Neuronal stem cell (in vitro differentiated cells): ENCODE measurements at regions not wholly inside any gene's neighbourhood (a gene's known extent, or its start where the extent isn't known, plus 50 kb on each side); places are given as distances from the start of the nearest gene placed in this dataset.

ENCODE experiments used
- DNase-seq: peaks from one replicate; pipeline ENCODE4 v3.0.0-alpha.2; 2013; ENCODE audit warnings: low spot score
- H2AFZ ChIP-seq: one replicate; pipeline ENCODE4 v1.6.1; 2013; ENCODE audit warnings: mild to moderate bottlenecking, low read length, inconsistent platforms
- H2AK5ac ChIP-seq: 2 replicates; pipeline ENCODE4 v1.6.1; 2013; ENCODE audit warnings: low read depth, mild to moderate bottlenecking, inconsistent platforms, low read length, moderate library complexity, mixed read lengths
- H2BK120ac ChIP-seq: 2 replicates; pipeline ENCODE4 v1.6.1; 2013; ENCODE audit warnings: low read depth, mild to moderate bottlenecking, inconsistent platforms, low read length, moderate library complexity, mixed read lengths
- H2BK12ac ChIP-seq: one replicate; pipeline ENCODE4 v1.6.1; 2013; ENCODE audit warnings: low read length, inconsistent platforms
- H2BK15ac ChIP-seq: 2 replicates; pipeline ENCODE4 v1.6.1; 2013; ENCODE audit warnings: mild to moderate bottlenecking, low read length, inconsistent platforms, mixed read lengths
- H2BK5ac ChIP-seq: one replicate; pipeline ENCODE4 v1.6.1; 2013; ENCODE audit warnings: inconsistent platforms, mild to moderate bottlenecking, low read length, moderate library complexity
- H3K14ac ChIP-seq: one replicate; pipeline ENCODE4 v1.6.1; 2013; ENCODE audit warnings: low read length, inconsistent platforms
- H3K18ac ChIP-seq: 2 replicates; pipeline ENCODE4 v1.6.1; 2013; ENCODE audit warnings: low read length, inconsistent platforms
- H3K23ac ChIP-seq: 2 replicates; pipeline ENCODE4 v1.6.1; 2013; ENCODE audit warnings: low read depth, mild to moderate bottlenecking, mixed read lengths, low read length, inconsistent platforms; ENCODE audit not compliant: poor library complexity
- H3K27ac ChIP-seq: replicated peaks from 3 replicates; pipeline ENCODE4 v1.5.1; 2013; ENCODE audit warnings: low read length, inconsistent platforms
- H3K27me3 ChIP-seq, 3 experiments: 2 replicates each; pipeline ENCODE4 v1.6.1; 2013; ENCODE audit warnings: low read length in 3 of 3, mild to moderate bottlenecking in 2 of 3, inconsistent platforms in 1 of 3, low read depth in 1 of 3, mixed read lengths in 1 of 3, moderate library complexity in 1 of 3; ENCODE audit not compliant: control insufficient read depth in 3 of 3, insufficient read depth in 3 of 3
- H3K36me3 ChIP-seq, 2 donors: replicated peaks in 1 of 2; 2 replicates each; pipeline ENCODE4 v1.6.1; 2013; ENCODE audit warnings: low read length in 2 of 2; ENCODE audit not compliant: control insufficient read depth in 2 of 2, insufficient read depth in 2 of 2
- H3K4ac ChIP-seq: 2 replicates; pipeline ENCODE4 v1.6.1; 2013; ENCODE audit warnings: inconsistent platforms, mild to moderate bottlenecking, low read length, moderate library complexity
- H3K4me1 ChIP-seq, 2 donors: 1 replicate in 1 of 2; 2 replicates in 1 of 2; pipeline ENCODE4 v1.6.1; 2013; ENCODE audit warnings: low read length in 2 of 2, low read depth in 1 of 2; ENCODE audit not compliant: control insufficient read depth in 2 of 2, insufficient read depth in 1 of 2
- H3K4me2 ChIP-seq: one replicate; pipeline ENCODE4 v1.6.1; 2013; ENCODE audit warnings: mild to moderate bottlenecking, low read length, inconsistent platforms; ENCODE audit not compliant: insufficient read depth, poor library complexity, severe bottlenecking
- H3K4me3 ChIP-seq, 2 donors: 2 replicates each; pipeline ENCODE4 v1.5.1; 2013; ENCODE audit warnings: low read length in 2 of 2, mild to moderate bottlenecking in 2 of 2, inconsistent platforms in 1 of 2, moderate library complexity in 1 of 2
- H3K79me1 ChIP-seq: one replicate; pipeline ENCODE4 v1.6.1; 2013; ENCODE audit warnings: low read depth, mild to moderate bottlenecking, inconsistent platforms, low read length, moderate library complexity
- H3K9ac ChIP-seq: one replicate; pipeline ENCODE4 v1.6.1; 2013; ENCODE audit warnings: mild to moderate bottlenecking, low read depth, low read length, inconsistent platforms; ENCODE audit not compliant: poor library complexity
- H3K9me3 ChIP-seq, 2 donors: replicated peaks in 1 of 2; 2 replicates each; pipeline versions ENCODE3 to v1.6.1; 2013; ENCODE audit warnings: low read length in 2 of 2, mild to moderate bottlenecking in 2 of 2, inconsistent platforms in 1 of 2, low read depth in 1 of 2, mixed read lengths in 1 of 2, moderate library complexity in 1 of 2; ENCODE audit not compliant: control insufficient read depth in 2 of 2, insufficient read depth in 1 of 2
- H4K8ac ChIP-seq: one replicate; pipeline ENCODE4 v1.6.1; 2013; ENCODE audit warnings: low read depth, mild to moderate bottlenecking, inconsistent platforms, low read length, moderate library complexity
- H4K91ac ChIP-seq: one replicate; pipeline ENCODE4 v1.6.1; 2013; ENCODE audit warnings: low read length, low read depth, mild to moderate bottlenecking, inconsistent platforms; ENCODE audit not compliant: poor library complexity
- WGBS, 2 donors: extraction: QIAGEN DNeasy Blood & Tissue Kit; methylation state at CpG; one replicate each; pipeline ENCODE4 v1.1.7; 2013; ENCODE audit warnings: missing lambda C conversion rate in 2 of 2, mixed read lengths in 1 of 2; ENCODE audit not compliant: insufficient read length in 2 of 2, insufficient replicate concordance in 1 of 2; ENCODE audit errors: extremely low coverage in 2 of 2; 5-methylcytosine and 5-hydroxymethylcytosine counted together

DNA sequence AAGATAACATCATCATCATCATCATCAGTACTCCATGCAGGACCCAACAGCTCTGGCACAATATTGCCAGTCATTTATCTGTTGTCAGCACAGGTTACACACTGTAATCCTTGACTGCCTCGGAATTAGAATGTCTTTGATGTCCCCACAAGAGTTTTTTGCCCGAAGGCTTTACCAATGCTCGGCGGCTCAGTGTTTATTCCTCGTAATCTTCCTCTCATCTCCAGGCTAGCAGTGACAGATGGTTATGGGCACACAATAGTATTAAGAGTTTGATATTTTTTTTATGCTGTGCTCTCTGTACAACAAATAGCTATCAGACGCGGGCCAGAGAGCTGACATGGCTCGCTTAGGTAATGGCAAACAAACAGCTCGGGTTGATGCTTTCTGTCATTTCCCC, 515.2 kb downstream of the ZEB2 start:
- Histone ChIP-seq H2AK5ac (no peak overlapping the region), H4K91ac (no peak overlapping the region), H2BK12ac (no peak overlapping the region), H3K79me1 (no peaks in the 10 kb centered on the region), H3K4ac (no peak overlapping the region), H2AFZ (no peak overlapping the region), H4K8ac (no peak overlapping the region), H3K27ac (no peak overlapping the region), H3K4me2 (no peak overlapping the region), H2BK5ac (no peak overlapping the region), H2BK15ac (no peak overlapping the region), H3K4me1 (peaks cover 2 to 3% of the 10 kb centered on the region in 2 donors), H3K9me3 (no peaks in the 10 kb centered on the region), H3K18ac (no peak overlapping the region), H2BK120ac (no peak overlapping the region), H3K14ac (no peak overlapping the region), H3K4me3 (no peak overlapping the region), H3K9ac (no peak overlapping the region), H3K36me3 (no peaks in the 10 kb centered on the region), H3K27me3 (no peaks in the 10 kb centered on the region), H3K23ac (no peak overlapping the region)
- no peak for DNase-seq
- WGBS, 2 donors = no CpG with 5 or more reads among the region's 9 CpGs

DNA sequence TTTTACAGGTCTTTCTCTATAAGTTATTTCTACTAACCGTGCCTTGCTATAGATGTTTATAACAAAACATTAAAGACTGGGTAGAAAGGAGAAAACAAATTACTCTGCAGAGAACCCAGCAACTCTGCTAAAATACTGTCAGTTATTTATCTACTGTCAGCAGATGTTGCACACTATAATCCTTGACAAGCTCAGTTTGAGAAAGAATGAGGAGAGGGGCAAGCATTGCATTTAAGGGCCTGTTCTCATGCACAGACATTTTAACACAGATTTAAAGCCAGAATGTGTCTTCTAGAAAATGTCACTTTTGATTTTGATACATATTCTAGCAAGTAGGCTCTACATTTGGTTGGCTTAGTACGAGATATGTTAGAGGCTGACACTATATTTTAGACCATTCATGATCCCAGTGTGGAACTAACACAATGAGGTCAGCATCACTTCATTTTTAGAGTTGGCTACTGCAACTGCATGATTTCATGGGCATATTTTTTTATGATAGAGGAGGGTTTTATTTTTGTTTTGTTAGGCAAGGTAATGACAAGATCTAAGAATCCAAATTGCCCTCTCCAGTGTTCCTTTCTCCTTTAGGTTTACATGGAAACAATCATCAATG, 516.4 kb downstream of the ZEB2 start:
- H3K36me3 ChIP-seq = no peaks in the 10 kb centered on the region
- H3K4ac ChIP-seq = no peak overlapping the region
- H3K9ac ChIP-seq = no peak overlapping the region
- H3K4me3 ChIP-seq = no peak overlapping the region
- H3K9me3 ChIP-seq = no peaks in the 10 kb centered on the region
- no peak overlapping the region for H2AK5ac ChIP-seq
- no peak overlapping the region for H3K18ac ChIP-seq
- H3K23ac ChIP-seq = no peak overlapping the region
- H2BK5ac ChIP-seq = no peak overlapping the region
- H2AFZ ChIP-seq = no peak overlapping the region
- H2BK12ac ChIP-seq = no peak overlapping the region
- no peak overlapping the region for H2BK15ac ChIP-seq
- DNase-seq = no peak
- H3K4me1 ChIP-seq = no peaks in the 10 kb centered on the region
- WGBS, 2 donors = no CpG with 5 or more reads among the region's 2 CpGs
- H4K8ac ChIP-seq = no peak overlapping the region
- H3K27ac ChIP-seq = no peak overlapping the region
- no peak overlapping the region for H2BK120ac ChIP-seq
- H3K27me3 ChIP-seq = no peaks in the 10 kb centered on the region
- H3K79me1 ChIP-seq = no peaks in the 10 kb centered on the region
- H4K91ac ChIP-seq = no peak overlapping the region
- no peak overlapping the region for H3K4me2 ChIP-seq
- H3K14ac ChIP-seq = no peak overlapping the region

DNA sequence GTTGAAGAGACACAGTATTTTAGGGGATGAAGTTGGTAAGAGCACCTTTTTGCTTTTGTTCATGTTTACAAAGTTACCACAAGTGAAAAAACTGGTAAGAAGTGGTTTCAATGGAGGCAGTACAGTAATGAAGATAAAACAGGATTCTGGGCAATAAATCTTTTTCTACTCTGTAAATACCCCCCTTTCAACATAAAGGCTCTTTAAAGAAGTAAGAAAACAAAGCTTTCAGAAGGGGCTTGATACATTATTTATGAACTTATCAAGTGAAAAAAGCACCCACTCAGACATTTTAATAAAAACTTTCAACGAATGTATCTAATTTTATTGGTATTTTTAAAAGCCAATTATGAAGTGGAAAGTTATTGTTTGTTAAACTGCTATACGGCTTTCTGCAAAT, 522.9 kb downstream of the ZEB2 start:
- Histone ChIP-seq H3K27ac (no peak overlapping the region), H3K4me1 (no peaks in the 10 kb centered on the region), H3K79me1 (no peaks in the 10 kb centered on the region), H3K18ac (no peak overlapping the region), H2BK12ac (no peak overlapping the region), H4K91ac (no peak overlapping the region), H3K4me3 (no peak overlapping the region), H3K4me2 (no peak overlapping the region), H2BK120ac (no peak overlapping the region), H4K8ac (no peak overlapping the region), H3K9me3 (no peaks in the 10 kb centered on the region), H3K23ac (no peak overlapping the region), H2BK15ac (no peak overlapping the region), H2AK5ac (no peak overlapping the region), H3K27me3 (no peaks in the 10 kb centered on the region), H3K14ac (no peak overlapping the region), H2BK5ac (no peak overlapping the region), H2AFZ (no peak overlapping the region), H3K9ac (no peak overlapping the region), H3K4ac (no peak overlapping the region), H3K36me3 (no peaks in the 10 kb centered on the region)
- DNase-seq = no peak
- no CpG with 5 or more reads among the region's 2 CpGs for WGBS, 2 donors

DNA sequence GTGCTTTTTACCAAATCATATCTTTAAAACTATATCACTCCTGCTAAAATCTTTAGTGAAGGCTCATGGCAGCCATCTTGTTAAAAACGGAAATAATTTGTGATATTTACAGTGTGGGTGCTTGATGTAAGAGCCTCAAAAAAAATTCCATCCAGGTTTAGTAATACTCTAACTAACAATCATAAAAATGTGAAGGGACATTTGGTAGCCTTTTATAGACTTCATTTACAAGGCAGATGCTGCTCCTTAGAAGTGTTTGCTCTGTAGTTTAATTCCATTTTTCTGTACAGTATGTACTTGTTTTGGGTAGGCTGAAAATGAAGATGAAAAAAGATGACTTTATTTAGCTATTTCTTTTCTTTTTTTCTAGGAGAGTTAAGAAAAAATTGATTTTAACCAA, 525.0 kb downstream of the ZEB2 start:
- Histone ChIP-seq H3K79me1 (no peaks in the 10 kb centered on the region), H3K4me2 (no peak overlapping the region), H3K9ac (no peak overlapping the region), H3K18ac (no peak overlapping the region), H2BK15ac (no peak overlapping the region), H2BK5ac (no peak overlapping the region), H2AFZ (no peak overlapping the region), H3K23ac (no peak overlapping the region), H2BK12ac (no peak overlapping the region), H3K4me3 (no peak overlapping the region), H4K8ac (no peak overlapping the region), H3K27me3 (no peaks in the 10 kb centered on the region), H2BK120ac (no peak overlapping the region), H3K4ac (no peak overlapping the region), H3K9me3 (no peaks in the 10 kb centered on the region), H3K27ac (no peak overlapping the region), H3K36me3 (no peaks in the 10 kb centered on the region), H2AK5ac (no peak overlapping the region), H4K91ac (no peak overlapping the region), H3K4me1 (no peaks in the 10 kb centered on the region), H3K14ac (no peak overlapping the region)
- DNase-seq = no peak
- no CpG with 5 or more reads among the region's 1 CpG for WGBS, 2 donors
